SH-SY5Y (cell line): ENCODE measurements at regions not wholly inside any gene's neighbourhood (a gene's known extent, or its start where the extent isn't known, plus 50 kb on each side); places are given as distances from the start of the nearest gene placed in this dataset.

Experiments used
- GATA2 ChIP-seq: IDR thresholded peaks from 2 replicates; pipeline ENCODE4 v1.6.1; 2011; ENCODE audit warnings: mild to moderate bottlenecking, low read depth, low read length
- GATA3 ChIP-seq: IDR thresholded peaks from 2 replicates; pipeline ENCODE4 v1.6.1; 2011; ENCODE audit warnings: low read depth, mild to moderate bottlenecking, low read length, moderate library complexity

GRCh38 chr10:36003031-36003600 is 361.0 kb upstream of the FZD8 start:
- TF ChIP-seq GATA3, result no peak
- TF ChIP-seq GATA2, result no peak
